HL-60 (cell line): ENCODE measurements at regions not wholly inside any gene's neighbourhood (a gene's known extent, or its start where the extent isn't known, plus 50 kb on each side); places are given as distances from the start of the nearest gene placed in this dataset.

Experiments
- CTCF ChIP-seq: IDR thresholded peaks from one replicate; pipeline ENCODE4 v1.5.1; 2011; ENCODE audit warnings: low read length, control low read depth, inconsistent platforms; ENCODE audit not compliant: insufficient read depth
- GABPA ChIP-seq: IDR thresholded peaks from 2 replicates; pipeline ENCODE4 v1.6.1; 2012; ENCODE audit warnings: low read depth
- POLR2AphosphoS5 ChIP-seq: IDR thresholded peaks from 2 replicates; pipeline ENCODE4 v1.6.1; 2012; ENCODE audit warnings: low read depth

DNA sequence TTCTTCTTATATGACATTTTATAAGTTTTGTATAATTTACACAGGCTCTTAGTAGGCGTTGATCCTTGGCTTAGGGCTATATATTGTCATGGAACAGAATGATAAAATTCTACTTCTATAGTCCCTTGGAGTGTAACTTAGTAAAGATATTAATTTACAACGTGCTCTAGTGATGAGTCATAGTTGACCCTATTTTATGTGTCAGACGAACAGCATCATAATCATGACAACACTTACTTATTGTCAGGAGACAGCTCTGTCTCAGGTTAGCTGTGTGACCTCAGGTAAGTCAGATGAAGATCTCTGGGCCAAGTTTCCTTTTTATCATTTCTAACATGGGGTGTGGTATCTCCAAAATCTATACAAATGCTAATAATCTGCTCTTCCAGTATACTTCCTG, 473.5 kb downstream of the UTRN start:
- TF ChIP-seq CTCF (no peak), GABPA (no peak), POLR2AphosphoS5 (no peak)
